Heart right ventricle (tissue), 16 donors: ENCODE measurements at regions not wholly inside any gene's neighbourhood (a gene's known extent, or its start where the extent isn't known, plus 50 kb on each side); places are given as distances from the start of the nearest gene placed in this dataset.
A peak's percentile ranks its signal among the peaks of the same experiment; 100 is the strongest.

Source experiments
- ATAC-seq, 8 donors: fragments of 200-7000 bp; cut with Tn5 transposase; one replicate each; pipeline ENCODE4 v1.9.1; 2020; ENCODE audit warnings: mild to moderate bottlenecking in 8 of 8, moderate library complexity in 8 of 8, moderate number of reproducible peaks in 1 of 8
- DNase-seq, 2 donors: peaks; one replicate each; pipeline ENCODE4 v3.0.0-alpha.2; 2020
- H3K27ac ChIP-seq, 10 donors: fragments of 200-600 bp; sonication (generic) in 2 of 10; one replicate each; pipeline versions ENCODE4 v1.5.0 to v1.8.0; 2020 to 2022; ENCODE audit warnings: mild to moderate bottlenecking in 3 of 10
- H3K27me3 ChIP-seq, 7 donors: fragments of 200-600 bp; one replicate each; pipeline ENCODE4 v1.8.0; 2021 to 2022; ENCODE audit warnings: mild to moderate bottlenecking in 2 of 7
- H3K36me3 ChIP-seq, 9 donors: fragments of 200-600 bp; sonication (generic) in 1 of 9; one replicate each; pipeline versions ENCODE4 v1.5.0 to v1.8.0; 2020 to 2022; ENCODE audit warnings: mild to moderate bottlenecking in 2 of 9
- H3K4me1 ChIP-seq, 9 donors: fragments of 200-600 bp; sonication (generic) in 1 of 9; one replicate each; pipeline versions ENCODE4 v1.5.0 to v1.8.0; 2020 to 2022; ENCODE audit warnings: mild to moderate bottlenecking in 4 of 9
- H3K4me3 ChIP-seq, 10 donors: fragments of 200-600 bp; sonication (generic) in 2 of 10; one replicate each; pipeline versions ENCODE4 v1.5.0 to v1.8.0; 2020 to 2022; ENCODE audit warnings: mild to moderate bottlenecking in 7 of 10, moderate library complexity in 2 of 10
- H3K9me3 ChIP-seq, 11 donors: fragments of 200-600 bp in 10 of 11; sonication (generic) in 2 of 11; one replicate each; pipeline versions ENCODE4 v1.5.0 to v1.8.0; 2013 to 2022; ENCODE audit warnings: mild to moderate bottlenecking in 2 of 11, control low read depth in 1 of 11, moderate library complexity in 1 of 11
- CTCF ChIP-seq, 9 donors: fragments of 200-600 bp; sonication (generic) in 2 of 9; IDR thresholded peaks; one replicate each; pipeline versions ENCODE4 v1.5.0 to v1.8.0; 2021 to 2022; ENCODE audit warnings: antibody characterized with exemption in 9 of 9, mild to moderate bottlenecking in 5 of 9, moderate library complexity in 1 of 9
- WGBS, 2 donors: extraction: QIAGEN DNeasy Blood & Tissue Kit; methylation state at CpG; one replicate each; pipeline ENCODE4 v1.1.7; 2013; ENCODE audit warnings: inconsistent platforms in 1 of 2; 5-methylcytosine and 5-hydroxymethylcytosine counted together
- intact Hi-C, 10 donors: fragments of 100-400 bp; cut with DNase I; formaldehyde crosslinking; loops; one replicate each; pipeline versions ENCODE4 v1.11.1 to v1.14.2; 2022
- donor health status: Arrhythmogenic right ventricular cardiomyopathy.
- donor health status: ischemic (EF 13 %, LVEDD 7.1; RV severe dilation, severe dysfunction).
- donor health status: healthy with polysubstance abuse.
- donor health status: DM: no; HTN: yes; CAD: no.
- donor health status: DM: no; HTN: no; CAD: no.
- donor health status: ischemic (EF 25% LVEDD 6.9; RV normal size, moderate dysfunction).
- donor health status: ischemic (EF 25% LVEDD 5.7; RV mildly dilated, moderate dysfunction).
- donor health status: healthy.
- donor health status: DM: yes; HTN: yes; CAD: no.
- donor health status: Ischemic cardiomyopathy.
- donor health status: ischemic (EF 35%, LVEDD 5.7; RV mildly dilated, moderate dysfunction).
- donor health status: nonischemic (EF 11% LVEDD 7.7; RV severe dilation, severe dysfunction).
- donor health status: DM: yes; HTN: yes; CAD: no.
- donor health status: PGD.
- donor health status: ischemic (EF 29% LVEDD 5.4; RV normal size, mild dysfunction).
- donor health status: nonischemic (EF 23%, LVEDD 6.1; RV moderate dilation, normal function).

GRCh38 chr7:25069900-25070443 lies 55.1 kb downstream of the CYCS start:
- H3K9me3 ChIP-seq: no peaks in the 10 kb centered on the region
- no peaks in the 10 kb centered on the region for H3K27me3 ChIP-seq
- no peaks in the 10 kb centered on the region for H3K36me3 ChIP-seq
- H3K27ac ChIP-seq: no peak overlapping the region
- H3K4me1 ChIP-seq: peaks cover 0 to 10% (median 3%) of the 10 kb centered on the region in 9 donors
- peak overlapping the region in 8 of 10 donors; percentile 6 to 40 (median 30) for H3K4me3 ChIP-seq
- DNase-seq (peak; percentile 15 to 47), ATAC-seq (peak; percentile 22 to 78 (median 68))
- intact Hi-C loops: loop anchor here (1.0 to 10.0 kb wide), 13 partner anchors 21 to 258 kb away; partner anchors contain the start of gene OSBPL3 (in 6 of the 10)
- 20 to 22% methylated on average over 11 of the region's 11 CpGs for WGBS, 2 donors
- TF ChIP-seq CTCF (IDR thresholded peaks at IDR 0.05): peak; percentile 73 to 95 (median 90)

GRCh38 chr7:25068502-25069213 lies 56.4 kb downstream of the CYCS start:
- no peak overlapping the region for H3K4me3 ChIP-seq
- H3K9me3 ChIP-seq: no peaks in the 10 kb centered on the region
- H3K27ac ChIP-seq: no peak overlapping the region
- intact Hi-C loops: loop anchor here in 6 of 10 donors (2.0 to 10.0 kb wide), 5 partner anchors 86 to 256 kb away; partner anchors contain the start of gene OSBPL3 (in 3 of the 6)
- no peaks in the 10 kb centered on the region for H3K36me3 ChIP-seq
- TF ChIP-seq CTCF (IDR thresholded peaks at IDR 0.05): no peak
- peaks cover 0 to 10% (median 3%) of the 10 kb centered on the region in 9 donors for H3K4me1 ChIP-seq
- no peaks in the 10 kb centered on the region for H3K27me3 ChIP-seq
- DNase-seq: no peak
- ATAC-seq: no peak
- WGBS, 2 donors: 79 to 82% methylated on average over 10 of the region's 10 CpGs

GRCh38 chr7:25067726-25068501 lies 57.1 kb downstream of the CYCS start:
- no peaks in the 10 kb centered on the region for H3K9me3 ChIP-seq
- no peaks in the 10 kb centered on the region for H3K36me3 ChIP-seq
- DNase-seq: no peak
- 59% methylated on average over 6 of the region's 6 CpGs for WGBS, 2 donors
- H3K4me1 ChIP-seq: peaks cover 0 to 10% (median 3%) of the 10 kb centered on the region in 9 donors
- no peak for TF ChIP-seq CTCF (IDR thresholded peaks at IDR 0.05)
- H3K4me3 ChIP-seq: no peak overlapping the region
- intact Hi-C loops: loop anchor here in 6 of 10 donors (2.0 to 10.0 kb wide), 5 partner anchors 86 to 256 kb away; partner anchors contain the start of gene OSBPL3 (in 3 of the 6)
- no peaks in the 10 kb centered on the region for H3K27me3 ChIP-seq
- no peak for ATAC-seq
- H3K27ac ChIP-seq: no peak overlapping the region

DNA sequence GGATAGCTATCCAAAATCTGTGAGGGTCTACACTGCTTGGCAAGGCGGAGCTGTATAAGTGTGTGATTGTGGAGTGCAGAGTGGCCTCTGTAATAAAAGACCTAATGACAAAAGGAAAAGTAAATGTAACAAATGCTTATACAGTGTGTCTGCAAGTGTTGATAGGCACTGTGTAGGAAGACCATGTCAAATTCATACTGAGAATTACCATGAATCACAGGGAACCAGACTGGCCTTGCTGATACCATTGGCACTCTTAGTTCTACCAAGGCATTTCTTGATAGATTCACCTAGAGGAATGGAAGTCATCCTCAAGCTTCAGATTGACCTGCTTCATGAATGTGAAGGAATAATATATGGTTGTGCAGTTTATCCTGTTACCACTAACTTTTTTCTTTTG lies 58.8 kb downstream of the CYCS start:
- Histone ChIP-seq H3K4me1 (peaks cover 0 to 10% (median 3%) of the 10 kb centered on the region in 9 donors), H3K36me3 (no peaks in the 10 kb centered on the region), H3K9me3 (no peaks in the 10 kb centered on the region), H3K27me3 (no peaks in the 10 kb centered on the region), H3K4me3 (no peak overlapping the region), H3K27ac (no peak overlapping the region)
- intact Hi-C loops: loop anchor here in 5 of 10 donors (5.0 to 10.0 kb wide), 4 partner anchors 84 to 254 kb away; partner anchors contain the start of gene OSBPL3 (in 3 of the 5)
- no peak for ATAC-seq
- no peak for TF ChIP-seq CTCF (IDR thresholded peaks at IDR 0.05)
- 88 to 89% methylated on average over 1 of the region's 1 CpG for WGBS, 2 donors
- DNase-seq: no peak
